ENCODE measurements at regions not wholly inside any gene's neighbourhood (a gene's known extent, or its start where the extent isn't known, plus 50 kb on each side); places are given as distances from the start of the nearest gene placed in this dataset.
"Not testable (repeated sequence)": the region's sequence is repeated elsewhere in the genome, so short reads cannot be mapped to it uniquely, and the experiment has no call there.

DNA sequence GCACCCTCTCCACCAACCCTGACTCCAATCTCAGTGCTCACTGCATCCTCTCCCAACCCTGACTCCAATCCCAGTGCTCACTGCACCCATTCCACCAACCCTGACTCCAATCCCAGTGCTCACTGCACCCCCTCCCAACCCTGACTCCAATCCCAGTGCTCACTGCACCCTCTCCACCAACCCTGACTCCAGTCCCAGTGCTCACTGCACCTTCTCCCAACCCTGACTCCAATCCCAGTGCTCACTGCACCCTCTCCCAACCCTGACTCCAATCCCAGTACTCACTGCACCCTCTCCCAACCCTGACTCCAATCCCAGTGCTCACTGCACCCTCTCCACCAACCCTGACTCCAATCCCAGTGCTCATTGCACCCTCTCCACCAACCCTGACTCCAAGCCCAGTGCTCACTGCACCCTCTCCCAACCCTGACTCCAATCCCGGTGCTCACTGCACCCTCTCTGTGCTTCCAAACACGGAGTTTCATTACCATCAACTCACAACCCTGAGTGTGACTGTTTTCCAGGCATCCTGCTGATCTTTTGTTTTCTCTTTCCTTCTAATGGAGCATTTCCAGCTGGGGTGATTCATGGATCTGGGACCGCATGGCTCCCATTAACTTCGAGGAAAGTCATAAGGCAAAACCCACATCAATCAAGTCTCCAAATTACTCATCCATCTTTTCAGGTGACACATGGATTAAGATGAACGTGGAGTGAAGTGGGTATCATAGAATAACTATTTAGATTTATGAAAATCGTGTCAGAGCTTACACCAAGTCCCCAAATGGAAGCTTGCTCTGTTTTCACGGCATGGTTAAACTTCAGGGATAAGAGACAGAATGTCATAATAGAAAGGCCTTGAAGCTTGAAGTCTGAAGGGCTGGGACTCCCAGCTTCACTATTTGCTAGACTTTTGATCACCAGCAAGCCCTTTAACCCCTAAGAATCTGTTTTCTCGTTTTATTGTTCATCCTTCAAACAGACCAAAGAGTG lies 135.3 kb upstream of the ZNF618 start:
- DNase-seq (ENCODE audit: low read depth, low spot score), result not testable (repeated sequence)

DNA sequence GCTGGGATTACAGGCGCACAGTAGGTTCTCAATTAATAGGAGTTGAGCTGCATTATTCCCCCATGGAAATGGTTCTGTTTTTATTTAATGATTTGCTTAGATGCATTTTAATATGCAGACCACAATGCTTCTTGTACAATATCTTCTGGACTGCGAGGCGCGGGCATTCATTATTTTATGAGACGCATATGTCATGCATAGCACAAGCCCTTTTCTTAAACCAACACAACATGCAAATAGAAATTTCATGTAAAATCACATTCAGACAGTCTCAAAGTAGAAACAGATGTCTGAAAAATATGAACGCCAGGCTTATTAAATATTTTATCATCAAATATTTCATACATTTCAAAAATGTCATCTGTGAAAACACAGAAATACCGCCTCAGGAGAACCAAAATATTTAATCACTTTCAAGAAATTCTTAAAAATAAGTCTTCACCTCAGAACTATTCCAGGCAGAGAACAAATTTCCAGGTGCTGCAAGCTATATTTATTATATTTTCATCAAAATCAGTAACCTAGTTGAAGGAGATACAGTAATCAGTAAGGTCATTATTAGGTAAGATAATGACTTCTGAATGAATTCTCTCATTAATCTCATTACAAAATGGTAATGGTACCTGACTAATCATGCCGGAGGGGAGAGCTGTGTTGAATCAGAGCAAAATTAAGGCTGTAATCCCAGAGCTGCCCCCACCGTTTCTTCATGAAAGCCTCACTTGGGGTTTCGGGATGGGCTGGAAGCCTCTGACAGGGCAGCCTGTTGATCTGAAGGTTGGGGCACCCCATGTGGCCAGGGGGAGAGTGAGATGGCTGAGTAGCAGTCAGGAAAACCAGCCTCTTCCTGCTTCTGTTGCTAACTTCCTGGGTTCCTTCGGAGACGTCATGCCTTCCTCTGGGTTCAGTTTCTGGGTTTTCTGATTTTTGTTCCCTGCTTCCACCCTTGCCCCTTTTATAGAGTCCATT lies 133.9 kb upstream of the ZNF618 start:
- DNase-seq (ENCODE audit: low read depth, low spot score), result no peak

DNA sequence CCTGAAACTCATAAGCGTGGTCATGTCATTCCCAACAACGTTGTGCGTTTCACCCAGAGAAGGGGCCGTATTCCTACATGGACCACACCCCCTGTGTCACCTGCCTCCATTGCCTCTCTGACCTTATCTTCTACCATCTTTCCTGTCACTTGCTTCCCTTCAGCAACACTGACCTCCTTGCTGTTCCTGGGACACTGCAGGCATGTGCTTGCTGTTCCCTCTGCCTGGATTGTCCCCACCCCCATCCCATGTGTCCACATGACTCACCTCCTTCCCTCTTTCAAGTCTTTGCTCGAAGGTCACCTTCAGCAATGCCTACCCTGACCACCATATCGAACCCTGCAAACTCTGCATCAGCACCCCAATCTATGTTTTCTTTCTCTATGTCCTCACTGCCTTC lies 133.2 kb upstream of the ZNF618 start:
- DNase-seq (ENCODE audit: low read depth, low spot score), result no peak

DNA sequence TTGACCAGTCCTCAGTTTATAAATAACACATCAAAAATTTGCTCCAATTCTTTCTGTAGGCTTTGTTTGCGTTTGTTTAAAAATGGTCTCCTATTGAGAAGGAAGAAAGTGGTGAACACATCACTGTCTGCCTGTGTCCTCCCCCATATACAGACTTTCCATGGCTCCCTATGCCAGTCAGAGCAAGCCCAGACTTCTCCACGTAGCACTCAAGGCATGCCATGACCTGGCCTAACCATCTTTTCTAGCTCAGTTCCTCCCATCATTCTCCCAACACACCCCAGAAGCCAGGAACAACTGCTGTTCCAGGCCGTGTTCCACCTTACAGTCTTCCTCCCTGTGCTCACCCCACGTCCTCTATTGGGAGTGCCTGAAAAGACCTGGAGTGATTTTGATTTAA lies 129.6 kb upstream of the ZNF618 start:
- DNase-seq (ENCODE audit: low read depth, low spot score), result no peak

DNA sequence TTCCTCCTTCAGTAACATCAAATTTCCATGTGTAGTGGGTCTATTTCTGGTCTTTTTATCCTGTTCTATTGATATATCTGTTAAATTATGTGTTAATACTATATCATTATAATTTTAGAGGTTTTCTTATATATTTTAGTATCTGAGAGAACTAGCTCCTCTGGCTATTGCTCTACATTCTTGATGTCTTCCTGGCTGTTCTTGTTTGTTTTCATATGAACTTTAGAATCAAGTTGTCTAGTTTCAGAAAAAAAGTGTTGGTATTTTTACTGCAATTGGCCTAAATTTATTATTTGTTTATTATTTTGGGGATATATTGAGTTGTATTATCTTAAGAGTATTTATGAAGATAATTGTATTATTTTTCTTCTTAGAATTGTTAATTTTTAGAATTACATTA lies 128.0 kb upstream of the ZNF618 start:
- no peak for DNase-seq (ENCODE audit: low read depth, low spot score)

DNA sequence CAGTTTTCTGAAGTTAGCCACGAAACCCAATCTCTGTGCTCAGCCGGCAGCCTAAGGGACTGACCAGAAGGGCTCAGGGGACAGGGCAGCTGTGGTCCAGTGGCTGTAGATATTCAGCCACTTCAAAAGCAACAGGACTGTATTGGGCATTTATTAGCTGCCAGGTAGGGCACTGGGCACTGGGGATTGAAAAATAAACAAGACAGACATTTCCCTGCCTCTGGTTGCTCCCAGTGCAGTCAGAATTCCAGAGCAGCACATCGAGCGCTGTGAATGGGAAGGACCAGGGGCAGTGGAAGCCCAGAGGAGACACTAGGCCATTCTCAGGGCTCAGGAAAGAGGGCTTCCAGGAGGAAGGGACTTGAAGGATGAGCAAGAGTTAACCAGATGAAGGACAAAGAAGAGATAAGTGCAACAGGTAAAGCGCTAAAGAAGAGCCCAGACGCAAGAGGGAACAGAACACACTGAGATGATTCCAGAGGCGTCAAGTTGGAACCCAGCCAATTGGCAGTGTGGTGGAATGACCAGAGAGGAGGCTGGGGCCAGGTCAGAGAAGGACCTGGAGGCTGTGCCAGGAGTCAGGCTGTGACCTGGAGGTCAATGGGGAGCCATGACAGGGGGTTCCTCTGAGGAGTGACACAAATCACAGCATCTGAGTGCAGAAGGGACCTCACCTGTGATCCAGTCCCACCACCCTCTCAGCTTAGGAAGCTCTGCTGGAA lies 122.5 kb upstream of the ZNF618 start:
- DNase-seq (ENCODE audit: low read depth, low spot score), result no peak

DNA sequence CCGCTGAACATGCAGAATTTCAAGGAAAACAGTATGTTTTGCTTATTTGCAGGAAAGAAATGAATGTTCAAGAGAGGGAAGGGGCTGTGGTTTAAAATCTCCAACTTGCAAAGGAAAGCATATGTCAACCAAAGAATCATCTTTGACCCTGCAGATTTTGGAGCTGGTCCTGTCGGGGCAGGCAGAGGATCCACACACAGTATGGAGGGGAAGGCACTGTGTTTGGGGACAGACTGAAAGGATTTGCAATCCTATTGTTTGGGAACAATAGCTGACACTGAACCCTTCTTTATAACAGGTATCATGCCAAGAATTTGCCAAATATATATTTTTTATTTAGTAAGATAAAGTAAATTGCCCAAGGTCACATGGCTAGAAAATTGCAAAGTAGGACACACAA lies 121.4 kb upstream of the ZNF618 start:
- no peak for DNase-seq (ENCODE audit: low read depth, low spot score)

DNA sequence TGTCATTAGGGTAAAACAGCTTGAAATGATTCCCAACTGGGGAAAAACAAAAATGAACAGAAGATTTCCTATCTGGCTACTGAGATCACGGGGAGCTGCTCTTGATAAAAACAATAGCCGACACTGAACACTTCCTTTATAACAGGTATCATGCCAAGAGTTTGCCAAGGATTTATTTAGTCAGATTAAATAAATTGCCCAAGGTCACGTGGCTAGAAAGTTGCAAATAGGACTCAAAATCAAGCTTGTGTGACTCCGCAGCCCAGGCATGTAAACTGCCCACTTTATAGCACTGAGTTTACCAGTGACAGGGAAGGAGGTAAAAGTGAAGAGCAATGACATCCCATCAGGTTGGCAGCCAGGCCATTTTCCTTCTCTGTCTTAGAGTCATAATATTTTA lies 120.7 kb upstream of the ZNF618 start:
- DNase-seq (ENCODE audit: low read depth, low spot score), result no peak

DNA sequence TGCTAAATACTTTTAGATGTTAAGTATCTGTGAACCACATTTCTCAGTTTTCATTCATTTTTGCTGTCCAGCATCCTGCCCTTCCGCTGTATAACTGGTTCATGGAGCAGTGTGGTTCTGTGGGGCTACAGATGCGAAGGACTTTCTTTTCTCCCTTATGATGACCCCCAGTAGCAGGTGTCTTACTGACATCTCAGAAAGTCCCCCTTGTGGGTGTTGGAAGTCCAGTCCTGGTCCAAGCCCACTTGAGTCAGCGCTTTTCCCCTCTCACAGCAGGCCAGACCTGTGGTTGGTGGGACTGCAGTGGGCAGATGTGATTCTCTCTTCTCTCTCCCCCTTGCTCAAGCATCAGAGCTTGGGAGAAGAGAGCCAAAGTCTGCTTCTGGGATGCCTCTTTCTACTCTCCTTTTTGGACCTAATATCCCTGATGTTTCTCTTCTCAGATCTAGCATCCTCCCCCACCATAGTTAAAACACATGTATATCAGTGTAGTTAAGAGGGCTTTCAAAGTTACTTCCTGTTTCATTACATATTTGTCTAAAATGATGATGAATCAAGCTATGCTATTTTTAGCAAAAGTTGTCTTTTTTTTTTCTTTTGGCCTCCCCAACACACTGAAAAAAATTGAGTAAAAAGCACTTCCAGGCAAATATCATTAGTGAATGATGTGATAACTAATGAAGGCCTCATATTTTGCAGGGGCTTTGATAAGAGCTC lies 119.5 kb upstream of the ZNF618 start:
- DNase-seq (ENCODE audit: low read depth, low spot score), result no peak

DNA sequence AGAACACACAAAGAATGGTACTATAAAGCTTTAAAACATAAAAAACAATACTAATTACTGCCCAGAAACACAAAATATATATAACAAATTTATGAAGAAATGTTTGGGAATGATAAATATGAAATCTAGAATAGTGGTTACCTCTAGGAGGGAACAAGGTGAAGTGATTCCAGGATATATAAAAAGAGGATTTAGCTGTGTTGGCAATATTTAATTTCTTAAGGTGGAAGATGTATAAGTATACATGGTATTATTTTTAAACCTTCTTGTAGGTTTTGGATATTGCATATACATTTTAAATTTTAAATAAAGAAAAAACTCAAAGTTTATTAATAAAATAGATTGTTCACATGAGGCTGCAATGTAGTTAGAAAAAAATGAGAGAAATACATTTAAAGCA lies 112.7 kb upstream of the ZNF618 start:
- DNase-seq (ENCODE audit: low read depth, low spot score), result no peak

DNA sequence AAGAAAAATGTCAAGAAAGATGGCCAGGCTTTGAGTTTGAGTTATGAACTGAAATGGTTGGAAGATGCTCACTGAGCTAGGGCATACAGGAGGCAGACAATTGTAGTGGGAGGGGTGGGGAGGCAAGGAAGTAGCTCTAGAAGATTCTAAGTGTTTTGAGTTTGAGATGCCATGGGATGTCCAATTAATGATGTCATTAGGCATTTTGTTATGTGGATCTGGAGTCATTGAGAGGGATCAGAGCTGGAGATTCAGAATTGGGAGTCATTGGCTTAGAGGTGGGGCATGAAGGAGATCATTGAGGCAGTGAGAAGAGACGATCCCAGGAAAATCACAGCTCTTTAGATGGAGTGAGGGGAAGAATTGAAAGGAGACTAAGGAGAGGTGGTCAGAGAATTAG lies 111.5 kb upstream of the ZNF618 start:
- DNase-seq (ENCODE audit: low read depth, low spot score), result no peak

DNA sequence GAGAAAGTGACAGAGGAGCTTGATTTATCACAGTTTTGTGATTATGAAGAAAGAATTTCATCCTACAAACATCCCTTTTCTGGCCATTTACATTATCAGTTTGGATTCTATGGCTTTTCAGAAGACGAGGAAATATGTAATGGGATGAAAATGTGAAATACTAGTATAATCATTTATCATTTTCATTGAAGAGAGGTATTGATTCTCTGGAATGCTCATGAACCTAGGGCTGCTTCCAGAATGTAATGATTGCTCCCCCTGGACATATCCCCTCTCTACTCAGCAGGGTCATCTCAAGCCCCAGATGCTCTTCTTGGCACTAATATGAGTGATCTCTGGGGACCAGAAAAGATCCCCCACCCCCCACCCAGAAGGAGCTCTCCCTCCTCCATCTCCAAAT lies 106.7 kb upstream of the ZNF618 start:
- DNase-seq (ENCODE audit: low read depth, low spot score), result no peak

DNA sequence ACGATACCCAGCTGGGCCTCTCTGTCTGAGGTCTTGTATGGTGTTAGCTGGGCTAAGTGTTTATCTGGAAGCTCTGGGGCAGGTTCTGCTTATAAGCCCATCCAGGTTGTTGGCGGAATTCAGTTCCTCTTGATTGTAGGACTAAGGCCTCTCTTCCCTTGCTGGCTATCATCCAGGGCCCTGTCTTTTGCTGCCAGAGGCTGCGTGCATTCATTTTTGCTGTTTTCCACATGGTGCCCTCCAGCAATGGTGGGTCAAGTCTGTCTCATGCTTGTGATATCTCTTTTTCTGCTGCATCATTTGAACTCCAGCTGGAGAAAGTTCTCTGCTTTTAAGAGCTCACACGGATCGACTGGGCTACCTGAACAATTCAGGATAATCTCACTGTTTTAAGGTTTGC lies 105.7 kb upstream of the ZNF618 start:
- no peak for DNase-seq (ENCODE audit: low read depth, low spot score)

DNA sequence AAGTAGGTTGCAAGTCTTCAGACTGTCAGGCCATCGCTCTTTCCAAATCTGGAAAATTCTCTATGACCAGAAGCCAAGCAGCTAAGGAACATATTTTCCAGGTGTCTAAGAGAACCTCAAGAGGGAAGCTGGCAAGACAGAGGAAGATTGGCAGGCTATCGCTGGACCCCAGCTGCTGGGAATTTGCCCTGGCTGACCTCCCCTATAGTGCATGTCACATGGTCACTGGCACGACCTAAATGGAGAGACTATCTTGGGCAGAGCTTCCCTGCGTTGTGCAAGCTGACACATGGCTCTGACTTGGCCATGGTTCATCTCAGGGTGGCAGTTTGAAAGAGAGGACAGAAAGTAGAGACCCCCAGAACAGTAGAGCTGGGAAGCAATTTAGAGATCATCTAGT lies 104.9 kb upstream of the ZNF618 start:
- no peak for DNase-seq (ENCODE audit: low read depth, low spot score)

DNA sequence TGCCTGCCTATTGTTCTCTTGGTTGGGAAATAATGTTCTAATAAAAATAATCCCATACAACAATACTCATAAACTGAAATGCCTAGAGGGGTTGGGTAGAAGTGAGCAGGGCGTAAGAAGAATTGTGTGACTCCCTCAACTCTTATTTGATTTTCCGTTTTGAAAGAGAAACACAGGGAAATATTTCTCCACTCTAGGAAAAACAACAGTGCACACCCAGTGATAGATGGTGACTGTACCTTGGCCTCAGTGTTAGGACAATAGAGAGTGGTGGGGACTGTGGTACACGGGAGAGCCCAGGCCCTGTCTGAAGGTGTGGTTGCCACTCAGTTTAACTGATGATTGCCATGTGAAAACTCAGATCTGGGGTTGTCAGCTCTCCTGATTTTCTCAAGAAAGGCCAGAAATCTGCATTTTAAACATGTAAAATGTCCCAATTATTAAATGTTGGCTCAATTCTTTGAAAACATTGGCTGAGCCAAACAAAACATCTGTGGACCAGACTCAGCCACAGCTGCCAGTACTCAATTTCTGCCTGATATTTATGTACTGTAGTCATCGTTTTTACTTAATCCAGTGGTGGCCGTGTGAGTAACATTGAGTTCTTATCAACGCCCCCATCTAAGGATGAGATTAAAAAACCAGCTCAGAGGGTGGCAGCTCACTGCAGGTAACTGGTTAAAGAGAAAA lies 103.8 kb upstream of the ZNF618 start:
- no peak for DNase-seq (ENCODE audit: low read depth, low spot score)

DNA sequence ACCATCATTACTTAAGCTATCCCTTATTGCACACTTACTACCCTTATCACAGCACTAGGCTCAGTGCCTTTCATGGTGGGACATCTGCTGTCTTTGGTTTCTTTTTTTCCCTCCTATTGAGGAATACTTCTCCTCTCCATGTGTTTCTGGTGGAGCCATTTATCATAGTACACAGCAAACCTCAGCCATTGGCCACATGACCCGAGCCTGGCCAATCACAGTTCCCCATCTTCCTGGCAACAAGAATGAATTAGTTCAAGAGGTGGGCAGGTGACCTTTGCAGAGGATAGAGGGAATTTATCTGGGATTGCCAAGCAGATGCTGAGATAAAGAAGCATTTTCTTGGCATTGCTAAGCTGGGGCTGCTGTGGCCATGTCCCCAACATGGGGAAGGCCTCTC lies 101.1 kb upstream of the ZNF618 start:
- no peak for DNase-seq (ENCODE audit: low read depth, low spot score)

DNA sequence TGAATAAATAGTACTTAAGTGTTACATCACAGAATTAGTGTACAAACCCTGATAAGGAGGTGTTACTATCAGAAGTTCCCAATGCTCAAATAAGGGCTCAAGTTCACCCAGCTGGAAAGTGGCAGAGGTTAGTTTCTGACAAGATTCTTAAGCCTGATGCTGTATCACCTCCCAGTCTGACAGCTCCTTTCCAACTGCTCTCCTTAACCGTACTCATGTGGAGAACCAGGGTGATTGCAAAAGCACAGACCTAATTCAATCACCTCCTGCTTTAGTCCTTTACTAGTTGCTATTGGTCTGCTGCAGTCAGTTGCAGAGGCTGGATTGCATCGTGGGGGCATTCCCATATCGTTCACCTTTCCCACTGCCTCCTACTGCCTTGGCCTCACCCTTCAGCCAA lies 100.4 kb upstream of the ZNF618 start:
- DNase-seq (ENCODE audit: low read depth, low spot score), result no peak

DNA sequence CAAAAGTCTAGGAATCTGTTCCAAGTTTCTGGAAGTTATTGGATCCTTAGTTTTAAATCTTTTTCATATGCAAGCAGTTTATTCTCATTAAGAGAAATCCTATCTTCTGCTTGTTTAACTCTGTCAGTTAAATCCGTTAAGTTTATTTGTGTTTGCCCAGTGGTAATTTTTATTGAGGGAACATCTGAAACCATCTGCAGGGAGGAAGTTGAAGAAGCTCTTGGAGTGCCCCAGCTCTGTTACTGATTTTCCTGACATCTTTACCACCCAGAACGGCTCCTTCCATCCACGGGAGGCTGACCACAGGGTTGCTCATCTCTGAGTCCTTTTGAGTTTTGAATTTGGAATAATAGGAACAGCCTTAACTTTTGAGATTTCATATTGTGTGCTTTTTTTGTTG lies 99.9 kb upstream of the ZNF618 start:
- no peak for DNase-seq (ENCODE audit: low read depth, low spot score)

DNA sequence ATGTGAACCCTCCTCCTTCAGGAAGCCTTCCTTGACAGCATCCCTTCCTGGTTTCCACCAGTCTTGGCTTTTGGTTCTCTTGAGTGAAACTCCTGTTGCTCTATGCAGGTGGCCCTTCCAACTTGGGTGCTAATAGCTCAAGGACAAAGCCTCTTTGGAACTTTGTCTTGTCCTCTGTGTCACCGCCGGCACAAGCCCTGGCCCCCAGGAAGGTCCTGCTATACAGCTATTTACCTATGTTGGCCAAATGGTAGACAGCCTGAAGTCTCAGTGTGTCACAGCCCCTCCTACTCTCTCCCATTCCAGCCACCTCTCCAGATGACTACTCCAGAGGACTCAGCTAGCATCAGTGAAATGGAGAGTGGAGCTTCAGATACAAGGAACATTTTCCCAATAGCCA lies 94.7 kb upstream of the ZNF618 start:
- no peak for DNase-seq (ENCODE audit: low read depth, low spot score)

DNA sequence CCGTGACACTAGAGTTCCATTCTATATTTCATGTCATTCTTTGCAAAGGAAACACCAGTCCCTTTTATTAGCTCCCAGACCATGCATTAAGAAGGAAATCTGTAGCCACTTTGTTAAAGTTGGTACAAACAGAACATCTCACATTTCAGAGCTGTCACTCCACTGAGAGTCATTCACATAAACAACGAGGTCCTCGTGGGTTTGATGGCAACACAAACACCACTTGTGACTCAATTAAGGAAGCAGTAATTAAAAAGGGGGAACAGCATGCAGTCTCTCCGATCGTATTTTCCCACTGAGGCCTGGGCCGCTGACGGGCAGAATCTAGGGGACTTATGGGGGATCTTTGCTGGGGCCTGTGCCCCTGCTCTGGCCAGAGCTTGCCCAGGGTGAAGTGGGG lies 94.2 kb upstream of the ZNF618 start:
- no peak for DNase-seq (ENCODE audit: low read depth, low spot score)

DNA sequence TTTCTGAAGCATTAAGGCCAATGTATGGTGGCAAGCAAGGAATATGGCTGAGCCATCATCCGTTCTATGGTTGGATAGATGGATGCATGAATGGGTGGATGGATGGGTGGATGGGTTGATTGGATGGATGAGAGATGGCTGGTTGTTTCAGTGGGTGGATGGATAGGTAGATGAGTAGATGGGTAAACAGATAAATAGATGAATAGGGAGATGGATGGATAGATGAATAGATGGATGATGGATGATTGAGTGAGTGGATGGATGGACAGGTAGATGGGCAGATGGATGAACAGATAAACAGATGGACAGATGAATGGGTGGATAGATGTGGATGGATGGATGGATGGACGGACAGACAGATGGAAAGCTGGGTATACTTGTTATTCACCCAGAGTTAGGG lies 92.6 kb upstream of the ZNF618 start:
- DNase-seq (ENCODE audit: low read depth, low spot score), result no peak

Measured in iPS DF 19.7 (cell line).